IMR-90 (cell line): ENCODE measurements at regions not wholly inside any gene's neighbourhood (a gene's known extent, or its start where the extent isn't known, plus 50 kb on each side); places are given as distances from the start of the nearest gene placed in this dataset.

ENCODE experiments used
- CEBPB ChIP-seq: IDR thresholded peaks from 2 replicates; pipeline ENCODE4 v1.6.1; 2012; ENCODE audit warnings: low read depth, low read length, improper control_type of control experiment
- MAZ ChIP-seq: IDR thresholded peaks from 2 replicates; pipeline ENCODE4 v1.6.1; 2012; ENCODE audit warnings: low read depth, mild to moderate bottlenecking, low read length, improper control_type of control experiment, moderate library complexity, borderline replicate concordance
- MXI1 ChIP-seq: IDR thresholded peaks from 2 replicates; pipeline ENCODE4 v1.6.1; 2012; ENCODE audit warnings: low read depth, mild to moderate bottlenecking, low read length, moderate library complexity, borderline replicate concordance
- POLR2A ChIP-seq: IDR thresholded peaks from 2 replicates; pipeline ENCODE4 v1.6.1; 2012; ENCODE audit warnings: mild to moderate bottlenecking, low read depth, low read length
- RFX5 ChIP-seq: IDR thresholded peaks from 2 replicates; pipeline ENCODE4 v1.8.0; 2012; ENCODE audit warnings: low read depth, mild to moderate bottlenecking, low read length, moderate library complexity
- TF ChIP-seq, protein P1 (sequence below): conservative IDR thresholded peaks from 2 replicates; pipeline ENCODE4 v1.5.1; 2012; ENCODE audit warnings: mild to moderate bottlenecking, low read depth, low read length, improper control_type of control experiment
- TF ChIP-seq, protein P2 (sequence below): fragments of 150-350 bp; IDR thresholded peaks from 2 replicates; pipeline ENCODE4 v1.6.1; 2017; ENCODE audit warnings: mild to moderate bottlenecking, antibody characterized with exemption, low read length, low read depth

DNA sequence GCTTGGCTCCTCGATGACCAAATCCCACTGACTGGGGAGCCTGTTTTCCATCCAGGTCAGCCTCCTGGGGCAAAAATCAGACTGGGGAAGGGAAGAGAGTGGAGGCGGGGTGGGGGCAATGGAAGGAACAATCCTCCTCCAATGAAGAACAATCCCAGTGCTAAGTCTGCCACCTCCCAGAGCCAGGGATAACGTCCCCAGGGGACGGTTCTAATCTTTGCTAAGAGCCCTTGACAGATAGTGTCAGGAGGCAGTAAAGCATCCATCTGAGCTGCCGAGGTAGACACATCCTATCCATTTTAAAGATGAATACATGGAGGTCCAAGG, 298.5 kb upstream of the MSX2 start:
- TF ChIP-seq, protein P1, sequence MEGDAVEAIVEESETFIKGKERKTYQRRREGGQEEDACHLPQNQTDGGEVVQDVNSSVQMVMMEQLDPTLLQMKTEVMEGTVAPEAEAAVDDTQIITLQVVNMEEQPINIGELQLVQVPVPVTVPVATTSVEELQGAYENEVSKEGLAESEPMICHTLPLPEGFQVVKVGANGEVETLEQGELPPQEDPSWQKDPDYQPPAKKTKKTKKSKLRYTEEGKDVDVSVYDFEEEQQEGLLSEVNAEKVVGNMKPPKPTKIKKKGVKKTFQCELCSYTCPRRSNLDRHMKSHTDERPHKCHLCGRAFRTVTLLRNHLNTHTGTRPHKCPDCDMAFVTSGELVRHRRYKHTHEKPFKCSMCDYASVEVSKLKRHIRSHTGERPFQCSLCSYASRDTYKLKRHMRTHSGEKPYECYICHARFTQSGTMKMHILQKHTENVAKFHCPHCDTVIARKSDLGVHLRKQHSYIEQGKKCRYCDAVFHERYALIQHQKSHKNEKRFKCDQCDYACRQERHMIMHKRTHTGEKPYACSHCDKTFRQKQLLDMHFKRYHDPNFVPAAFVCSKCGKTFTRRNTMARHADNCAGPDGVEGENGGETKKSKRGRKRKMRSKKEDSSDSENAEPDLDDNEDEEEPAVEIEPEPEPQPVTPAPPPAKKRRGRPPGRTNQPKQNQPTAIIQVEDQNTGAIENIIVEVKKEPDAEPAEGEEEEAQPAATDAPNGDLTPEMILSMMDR = no peak
- TF ChIP-seq MAZ (no peak), MXI1 (no peak), RFX5 (no peak), POLR2A (no peak), CEBPB (no peak)
- TF ChIP-seq, protein P2, sequence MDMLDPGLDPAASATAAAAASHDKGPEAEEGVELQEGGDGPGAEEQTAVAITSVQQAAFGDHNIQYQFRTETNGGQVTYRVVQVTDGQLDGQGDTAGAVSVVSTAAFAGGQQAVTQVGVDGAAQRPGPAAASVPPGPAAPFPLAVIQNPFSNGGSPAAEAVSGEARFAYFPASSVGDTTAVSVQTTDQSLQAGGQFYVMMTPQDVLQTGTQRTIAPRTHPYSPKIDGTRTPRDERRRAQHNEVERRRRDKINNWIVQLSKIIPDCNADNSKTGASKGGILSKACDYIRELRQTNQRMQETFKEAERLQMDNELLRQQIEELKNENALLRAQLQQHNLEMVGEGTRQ = no peak
